RWPE2 (cell line): ENCODE measurements at regions not wholly inside any gene's neighbourhood (a gene's known extent, or its start where the extent isn't known, plus 50 kb on each side); places are given as distances from the start of the nearest gene placed in this dataset.

Experiments
- ATAC-seq: fragments of 200-7000 bp; cut with Tn5 transposase; 3 replicates; pipeline ENCODE4 v1.9.1; 2021; ENCODE audit warnings: low read depth
- DNase-seq: peaks from one replicate; pipeline ENCODE4 v3.0.0-alpha.2; 2020; ENCODE audit warnings: low spot score
- H3K27ac ChIP-seq: fragments of 450-650 bp; 2 replicates; pipeline ENCODE4 v1.5.1; 2017; ENCODE audit warnings: mild to moderate bottlenecking; ENCODE audit not compliant: poor library complexity, severe bottlenecking
- H3K27me3 ChIP-seq: fragments of 250-450 bp; sonication (Bioruptor Pico); 2 replicates; pipeline ENCODE4 v1.5.1; 2021; ENCODE audit warnings: mild to moderate bottlenecking, moderate library complexity; ENCODE audit not compliant: insufficient read depth, poor library complexity, severe bottlenecking
- H3K36me3 ChIP-seq: fragments of 250-450 bp; sonication (Bioruptor Pico); 2 replicates; pipeline ENCODE4 v1.5.1; 2020; ENCODE audit warnings: low read depth, mild to moderate bottlenecking, moderate library complexity
- H3K4me1 ChIP-seq: fragments of 250-450 bp; sonication (Bioruptor Pico); 2 replicates; pipeline ENCODE4 v1.5.1; 2021; ENCODE audit warnings: mild to moderate bottlenecking, moderate library complexity; ENCODE audit not compliant: insufficient read depth, poor library complexity, severe bottlenecking
- H3K4me3 ChIP-seq: fragments of 250-450 bp; sonication (Bioruptor Pico); 2 replicates; pipeline ENCODE4 v1.5.1; 2021; ENCODE audit warnings: mild to moderate bottlenecking, moderate library complexity; ENCODE audit not compliant: severe bottlenecking
- H3K9me3 ChIP-seq: fragments of 250-450 bp; sonication (Bioruptor Pico); 2 replicates; pipeline ENCODE4 v1.5.1; 2021; ENCODE audit warnings: mild to moderate bottlenecking, moderate library complexity; ENCODE audit not compliant: severe bottlenecking
- TF ChIP-seq, protein P1 (sequence below): fragments of 450-650 bp; IDR thresholded peaks from one replicate; pipeline ENCODE4 v1.5.1; 2017; ENCODE audit warnings: mild to moderate bottlenecking, moderate library complexity; ENCODE audit not compliant: poor library complexity, severe bottlenecking

- Histone ChIP-seq H3K27me3 (no peaks in the 10 kb centered on the region), H3K36me3 (no peaks in the 10 kb centered on the region), H3K27ac (no peak overlapping the region), H3K9me3 (no peaks in the 10 kb centered on the region), H3K4me3 (no peak overlapping the region), H3K4me1 (no peaks in the 10 kb centered on the region)
- DNase-seq (no peak), ATAC-seq (no peak)
- TF ChIP-seq, protein P1, sequence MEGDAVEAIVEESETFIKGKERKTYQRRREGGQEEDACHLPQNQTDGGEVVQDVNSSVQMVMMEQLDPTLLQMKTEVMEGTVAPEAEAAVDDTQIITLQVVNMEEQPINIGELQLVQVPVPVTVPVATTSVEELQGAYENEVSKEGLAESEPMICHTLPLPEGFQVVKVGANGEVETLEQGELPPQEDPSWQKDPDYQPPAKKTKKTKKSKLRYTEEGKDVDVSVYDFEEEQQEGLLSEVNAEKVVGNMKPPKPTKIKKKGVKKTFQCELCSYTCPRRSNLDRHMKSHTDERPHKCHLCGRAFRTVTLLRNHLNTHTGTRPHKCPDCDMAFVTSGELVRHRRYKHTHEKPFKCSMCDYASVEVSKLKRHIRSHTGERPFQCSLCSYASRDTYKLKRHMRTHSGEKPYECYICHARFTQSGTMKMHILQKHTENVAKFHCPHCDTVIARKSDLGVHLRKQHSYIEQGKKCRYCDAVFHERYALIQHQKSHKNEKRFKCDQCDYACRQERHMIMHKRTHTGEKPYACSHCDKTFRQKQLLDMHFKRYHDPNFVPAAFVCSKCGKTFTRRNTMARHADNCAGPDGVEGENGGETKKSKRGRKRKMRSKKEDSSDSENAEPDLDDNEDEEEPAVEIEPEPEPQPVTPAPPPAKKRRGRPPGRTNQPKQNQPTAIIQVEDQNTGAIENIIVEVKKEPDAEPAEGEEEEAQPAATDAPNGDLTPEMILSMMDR: no peak
Observed at GRCh38 chr9:13983607-13984006, 330.3 kb downstream of the NFIB start.

DNA sequence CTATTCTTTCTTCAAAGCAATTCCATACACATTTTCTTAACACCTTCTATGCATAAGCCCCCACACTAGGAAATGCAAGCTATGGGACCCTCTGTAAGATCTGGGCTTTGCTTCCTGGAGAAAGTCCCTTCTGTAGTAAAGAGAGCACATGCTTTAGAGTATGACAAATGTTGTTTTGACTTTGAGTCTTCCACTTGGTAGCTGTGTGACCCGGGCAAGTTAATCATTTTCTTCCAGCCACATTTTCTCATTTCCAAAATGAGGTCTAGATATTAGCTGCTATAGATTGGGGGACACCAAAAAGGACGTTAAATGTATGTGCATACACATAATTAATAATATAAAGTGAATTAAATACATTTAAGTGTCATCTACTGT lies 334.0 kb downstream of the NFIB start:
- Histone ChIP-seq H3K27ac (no peak overlapping the region), H3K9me3 (no peaks in the 10 kb centered on the region), H3K36me3 (no peaks in the 10 kb centered on the region), H3K4me3 (no peak overlapping the region), H3K27me3 (no peaks in the 10 kb centered on the region), H3K4me1 (no peaks in the 10 kb centered on the region)
- ATAC-seq (no peak), DNase-seq (no peak)
- TF ChIP-seq, protein P1: no peak

GRCh38 chr9:13975611-13976290 lies 338.2 kb downstream of the NFIB start:
- H3K36me3 ChIP-seq: no peaks in the 10 kb centered on the region
- no peaks in the 10 kb centered on the region for H3K27me3 ChIP-seq
- no peaks in the 10 kb centered on the region for H3K4me1 ChIP-seq
- H3K27ac ChIP-seq: no peak overlapping the region
- no peak for ATAC-seq
- DNase-seq: no peak
- TF ChIP-seq, protein P1: no peak
- no peaks in the 10 kb centered on the region for H3K9me3 ChIP-seq
- no peak overlapping the region for H3K4me3 ChIP-seq

GRCh38 chr9:13974891-13975290 lies 339.1 kb downstream of the NFIB start:
- DNase-seq (no peak), ATAC-seq (no peak)
- no peaks in the 10 kb centered on the region for H3K4me1 ChIP-seq
- no peaks in the 10 kb centered on the region for H3K27me3 ChIP-seq
- no peaks in the 10 kb centered on the region for H3K36me3 ChIP-seq
- no peak overlapping the region for H3K27ac ChIP-seq
- H3K9me3 ChIP-seq: no peaks in the 10 kb centered on the region
- TF ChIP-seq, protein P1: no peak
- H3K4me3 ChIP-seq: no peak overlapping the region

DNA sequence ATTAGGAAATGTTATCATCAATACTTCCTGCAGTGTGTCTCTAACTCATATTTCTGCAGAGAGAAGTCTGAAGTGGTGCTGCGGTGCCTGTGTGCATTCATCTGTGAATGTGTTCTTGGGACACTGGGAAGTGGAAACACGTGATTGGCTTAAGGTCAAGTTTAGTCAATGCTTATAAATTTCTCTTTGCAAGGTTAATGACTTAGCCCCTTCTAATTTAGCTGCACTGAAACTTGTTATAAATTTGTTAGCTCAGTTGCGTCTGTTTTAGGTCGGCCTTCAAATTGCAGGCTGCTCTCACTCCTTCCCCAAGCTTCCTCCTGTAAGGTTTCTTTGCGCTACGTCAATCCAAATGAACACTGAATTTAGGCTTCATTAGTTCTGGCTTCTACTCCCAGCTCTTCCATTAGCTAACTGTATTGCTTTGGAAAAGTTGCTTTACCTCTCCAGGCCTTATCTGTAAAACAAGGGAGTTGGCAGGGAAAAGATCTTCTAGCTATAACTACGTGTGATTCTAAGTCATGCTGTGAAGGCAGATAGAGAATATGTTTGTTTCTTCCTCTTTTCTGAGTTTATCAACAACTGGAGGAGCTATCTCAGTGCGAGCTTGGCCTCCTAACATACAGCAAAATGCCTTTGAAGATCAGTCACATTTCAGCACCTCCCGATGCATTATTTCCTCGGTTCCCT lies 341.8 kb downstream of the NFIB start:
- H3K27ac ChIP-seq: no peak overlapping the region
- H3K27me3 ChIP-seq: no peaks in the 10 kb centered on the region
- ATAC-seq (no peak), DNase-seq (no peak)
- no peaks in the 10 kb centered on the region for H3K4me1 ChIP-seq
- TF ChIP-seq, protein P1: no peak
- H3K4me3 ChIP-seq: no peak overlapping the region
- no peaks in the 10 kb centered on the region for H3K36me3 ChIP-seq
- H3K9me3 ChIP-seq: no peaks in the 10 kb centered on the region
